ENCODE measurements at regions not wholly inside any gene's neighbourhood (a gene's known extent, or its start where the extent isn't known, plus 50 kb on each side); places are given as distances from the start of the nearest gene placed in this dataset.

DNA sequence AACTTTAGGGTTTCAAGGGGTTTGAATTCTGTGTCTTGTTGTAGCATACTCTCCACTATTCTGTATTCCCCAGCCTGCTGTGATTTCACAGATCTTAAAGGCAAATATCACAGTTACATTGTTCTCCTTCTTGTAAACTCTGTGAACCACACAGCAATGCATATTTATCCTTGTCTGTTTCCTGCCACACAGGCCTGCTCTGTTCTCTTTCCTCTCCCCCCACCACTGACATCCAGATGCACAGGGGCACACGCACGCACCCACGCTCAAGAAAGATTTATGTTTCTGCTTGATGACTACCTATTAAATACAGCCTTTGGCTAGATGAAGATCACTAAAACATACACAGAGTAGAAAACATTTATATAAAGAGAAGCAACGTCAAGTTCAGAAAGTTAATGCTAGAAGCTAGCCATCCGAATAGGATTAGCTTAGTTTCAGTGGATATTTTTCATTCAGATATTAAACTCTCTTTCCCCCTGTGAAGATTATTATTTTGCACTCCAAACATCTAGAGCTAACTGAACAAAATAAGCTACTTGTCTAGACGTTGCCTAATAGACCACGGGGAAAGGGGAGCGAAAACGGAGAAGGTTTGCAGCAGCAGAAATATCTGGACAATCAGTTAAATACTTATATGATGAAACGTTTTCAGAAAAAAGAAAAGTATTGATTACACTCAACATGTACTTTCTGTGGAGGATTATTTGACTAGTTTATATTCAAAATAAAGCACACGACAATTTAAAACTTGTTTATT lies 193.1 kb upstream of the SEMA3C start:
- DNase-seq (ENCODE audit: low spot score): no peak
- CTCF ChIA-PET: no interaction called here
- Mint-ChIP-seq H3K27me3 (ENCODE audit: low read depth) (no peaks in the 10 kb centered on the region), H3K4me1 (peaks cover 18% of the 10 kb centered on the region), H3K4me3 (no peak overlapping the region), H3K27ac (no peak overlapping the region), H3K36me3 (no peaks in the 10 kb centered on the region), H3K9me3 (no peaks in the 10 kb centered on the region)
- no peak for ATAC-seq
- POLR2A ChIA-PET: no interaction called here
- TF ChIP-seq NR2C2 (CRISPR knock-in tag; IDR thresholded peaks at IDR 0.05): no peak
- TF ChIP-seq CREM (CRISPR knock-in tag; IDR thresholded peaks at IDR 0.05): no peak
- TF ChIP-seq ZNF263 (CRISPR knock-in tag; IDR thresholded peaks at IDR 0.05; ENCODE audit: low read depth): no peak
- TF ChIP-seq ZNF219 (CRISPR knock-in tag; IDR thresholded peaks at IDR 0.05; ENCODE audit: borderline replicate concordance): no peak
- TF ChIP-seq E2F4 (CRISPR knock-in tag; IDR thresholded peaks at IDR 0.05; ENCODE audit: borderline replicate concordance, low read depth): no peak
- TF ChIP-seq, protein P1, sequence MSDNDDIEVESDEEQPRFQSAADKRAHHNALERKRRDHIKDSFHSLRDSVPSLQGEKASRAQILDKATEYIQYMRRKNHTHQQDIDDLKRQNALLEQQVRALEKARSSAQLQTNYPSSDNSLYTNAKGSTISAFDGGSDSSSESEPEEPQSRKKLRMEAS (CRISPR knock-in tag; IDR thresholded peaks at IDR 0.05): no peak
- no peak for TF ChIP-seq ZBTB21 (CRISPR knock-in tag; IDR thresholded peaks at IDR 0.05; ENCODE audit: borderline replicate concordance)
- TF ChIP-seq PRRX2 (CRISPR knock-in tag; IDR thresholded peaks at IDR 0.05): no peak
- no peak for TF ChIP-seq ATF6 (CRISPR knock-in tag; IDR thresholded peaks at IDR 0.05)
- TF ChIP-seq CBFB (CRISPR knock-in tag; IDR thresholded peaks at IDR 0.05; ENCODE audit: low read depth): no peak
- TF ChIP-seq, protein P2, sequence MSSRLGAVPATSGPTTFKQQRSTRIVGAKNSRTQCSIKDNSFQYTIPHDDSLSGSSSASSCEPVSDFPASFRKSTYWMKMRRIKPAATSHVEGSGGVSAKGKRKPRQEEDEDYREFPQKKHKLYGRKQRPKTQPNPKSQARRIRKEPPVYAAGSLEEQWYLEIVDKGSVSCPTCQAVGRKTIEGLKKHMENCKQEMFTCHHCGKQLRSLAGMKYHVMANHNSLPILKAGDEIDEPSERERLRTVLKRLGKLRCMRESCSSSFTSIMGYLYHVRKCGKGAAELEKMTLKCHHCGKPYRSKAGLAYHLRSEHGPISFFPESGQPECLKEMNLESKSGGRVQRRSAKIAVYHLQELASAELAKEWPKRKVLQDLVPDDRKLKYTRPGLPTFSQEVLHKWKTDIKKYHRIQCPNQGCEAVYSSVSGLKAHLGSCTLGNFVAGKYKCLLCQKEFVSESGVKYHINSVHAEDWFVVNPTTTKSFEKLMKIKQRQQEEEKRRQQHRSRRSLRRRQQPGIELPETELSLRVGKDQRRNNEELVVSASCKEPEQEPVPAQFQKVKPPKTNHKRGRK (CRISPR knock-in tag; IDR thresholded peaks at IDR 0.05; ENCODE audit: borderline replicate concordance): no peak
- TF ChIP-seq CTCF (IDR thresholded peaks at IDR 0.05): no peak
- TF ChIP-seq CREB1 (CRISPR knock-in tag; IDR thresholded peaks at IDR 0.05): no peak
- TF ChIP-seq, protein P3, sequence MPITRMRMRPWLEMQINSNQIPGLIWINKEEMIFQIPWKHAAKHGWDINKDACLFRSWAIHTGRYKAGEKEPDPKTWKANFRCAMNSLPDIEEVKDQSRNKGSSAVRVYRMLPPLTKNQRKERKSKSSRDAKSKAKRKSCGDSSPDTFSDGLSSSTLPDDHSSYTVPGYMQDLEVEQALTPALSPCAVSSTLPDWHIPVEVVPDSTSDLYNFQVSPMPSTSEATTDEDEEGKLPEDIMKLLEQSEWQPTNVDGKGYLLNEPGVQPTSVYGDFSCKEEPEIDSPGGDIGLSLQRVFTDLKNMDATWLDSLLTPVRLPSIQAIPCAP (CRISPR knock-in tag; IDR thresholded peaks at IDR 0.05): no peak
- TF ChIP-seq, protein P4, sequence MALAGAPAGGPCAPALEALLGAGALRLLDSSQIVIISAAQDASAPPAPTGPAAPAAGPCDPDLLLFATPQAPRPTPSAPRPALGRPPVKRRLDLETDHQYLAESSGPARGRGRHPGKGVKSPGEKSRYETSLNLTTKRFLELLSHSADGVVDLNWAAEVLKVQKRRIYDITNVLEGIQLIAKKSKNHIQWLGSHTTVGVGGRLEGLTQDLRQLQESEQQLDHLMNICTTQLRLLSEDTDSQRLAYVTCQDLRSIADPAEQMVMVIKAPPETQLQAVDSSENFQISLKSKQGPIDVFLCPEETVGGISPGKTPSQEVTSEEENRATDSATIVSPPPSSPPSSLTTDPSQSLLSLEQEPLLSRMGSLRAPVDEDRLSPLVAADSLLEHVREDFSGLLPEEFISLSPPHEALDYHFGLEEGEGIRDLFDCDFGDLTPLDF (CRISPR knock-in tag; IDR thresholded peaks at IDR 0.05): no peak
- no peak for TF ChIP-seq ZNF532 (CRISPR knock-in tag; IDR thresholded peaks at IDR 0.05; ENCODE audit: borderline replicate concordance)
- TF ChIP-seq AR (CRISPR knock-in tag; IDR thresholded peaks at IDR 0.05): no peak
- no peak for TF ChIP-seq ELF4 (CRISPR knock-in tag; IDR thresholded peaks at IDR 0.05; ENCODE audit: low read depth)
- TF ChIP-seq GTF2I (CRISPR knock-in tag; conservative IDR thresholded peaks at IDR 0.05): no peak
